BJ (cell line): ENCODE measurements at regions not wholly inside any gene's neighbourhood (a gene's known extent, or its start where the extent isn't known, plus 50 kb on each side); places are given as distances from the start of the nearest gene placed in this dataset.

Experiments used
- CTCF ChIA-PET: fragments of 350-600 bp; formaldehyde crosslinking; extraction: SDS; loops from one replicate; lab custom pipeline; 2021; ENCODE audit warnings: antibody characterized with exemption, inconsistent platforms; lab: Yijun Ruan, JAX
- POLR2A ChIA-PET: fragments of 300-600 bp; sonication (Branson Sonifier 250); formaldehyde crosslinking; extraction: SDS; loops from one replicate; lab custom pipeline; 2021; ENCODE audit warnings: antibody characterized with exemption; lab: Charles Lee
- DNase-seq: peaks from one replicate; pipeline ENCODE4 v3.0.0-alpha.2; 2011; ENCODE audit warnings: low read depth
- H3K27me3 ChIP-seq: 2 replicates; pipeline ENCODE4 v1.6.0; 2011; ENCODE audit warnings: low read length; ENCODE audit not compliant: control insufficient read depth, insufficient read depth
- H3K36me3 ChIP-seq: 2 replicates; pipeline ENCODE4 v1.5.1; 2011; ENCODE audit warnings: low read length; ENCODE audit not compliant: control insufficient read depth, insufficient read depth
- H3K4me3 ChIP-seq: 2 replicates; pipeline ENCODE4 v1.5.1; 2011; ENCODE audit warnings: low read depth, mild to moderate bottlenecking, control low read depth, low read length
- CTCF ChIP-seq: IDR thresholded peaks from 2 replicates; pipeline ENCODE4 v1.5.1; 2011; ENCODE audit warnings: low read depth, mild to moderate bottlenecking, control low read depth, inconsistent platforms, low read length, moderate library complexity; ENCODE audit not compliant: insufficient read depth

GRCh38 chr4:35511851-35512250, 732.5 kb downstream of the ARAP2 start:
- no peak for TF ChIP-seq CTCF
- ChIA-PET POLR2A (no interaction called here), CTCF (no interaction called here)
- DNase-seq, result no peak
- no peak overlapping the region for H3K4me3 ChIP-seq
- H3K36me3 ChIP-seq, result no peaks in the 10 kb centered on the region
- no peaks in the 10 kb centered on the region for H3K27me3 ChIP-seq

DNA sequence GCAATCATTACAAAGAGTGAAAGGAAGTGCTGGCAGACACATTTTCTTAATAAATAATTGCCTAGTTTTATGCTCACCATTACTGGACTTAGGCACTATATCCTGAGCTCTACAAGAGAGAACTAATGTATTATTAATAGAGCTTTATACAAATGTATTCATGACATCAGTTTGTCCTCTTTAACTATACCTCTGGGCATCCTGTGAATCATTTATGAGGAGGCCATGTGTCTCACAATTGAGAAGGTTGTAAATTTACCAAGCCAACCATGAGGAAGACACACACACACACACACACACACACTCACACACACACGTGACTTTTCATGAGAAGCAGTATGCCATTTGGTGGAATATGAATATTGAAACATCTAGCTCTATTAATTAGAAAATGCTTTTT, 728.2 kb downstream of the ARAP2 start:
- ChIA-PET POLR2A (no interaction called here), CTCF (no interaction called here)
- no peak for TF ChIP-seq CTCF
- no peak overlapping the region for H3K4me3 ChIP-seq
- DNase-seq, result no peak
- no peaks in the 10 kb centered on the region for H3K27me3 ChIP-seq
- no peaks in the 10 kb centered on the region for H3K36me3 ChIP-seq

DNA sequence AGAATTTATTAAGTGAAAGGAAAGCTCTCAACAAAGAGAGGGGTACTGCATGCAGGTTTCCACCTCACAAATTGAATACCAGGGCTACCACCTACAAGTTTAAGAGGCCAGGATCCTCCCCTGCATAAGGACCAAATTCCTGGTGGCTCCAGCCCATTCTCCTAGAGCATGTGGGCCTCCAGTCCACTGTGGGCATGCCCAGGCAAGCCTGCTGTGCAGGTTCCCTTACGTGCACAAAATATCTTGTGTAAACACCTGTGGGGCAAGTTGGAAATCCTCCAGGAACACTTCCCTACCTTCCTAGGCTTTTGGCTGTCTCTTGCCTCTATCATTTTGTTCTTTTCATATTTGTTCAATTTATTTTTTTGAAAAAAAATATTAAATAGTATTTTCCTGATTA, 724.3 kb downstream of the ARAP2 start:
- ChIA-PET POLR2A (no interaction called here), CTCF (interaction anchor here (0.6 kb wide), 1 partner anchor 243 kb away, joined by 3 read pairs; no protein-coding TSS in a partner anchor)
- no peak overlapping the region for H3K4me3 ChIP-seq
- DNase-seq, result no peak
- no peaks in the 10 kb centered on the region for H3K36me3 ChIP-seq
- H3K27me3 ChIP-seq, result no peaks in the 10 kb centered on the region
- TF ChIP-seq CTCF, result no peak

DNA sequence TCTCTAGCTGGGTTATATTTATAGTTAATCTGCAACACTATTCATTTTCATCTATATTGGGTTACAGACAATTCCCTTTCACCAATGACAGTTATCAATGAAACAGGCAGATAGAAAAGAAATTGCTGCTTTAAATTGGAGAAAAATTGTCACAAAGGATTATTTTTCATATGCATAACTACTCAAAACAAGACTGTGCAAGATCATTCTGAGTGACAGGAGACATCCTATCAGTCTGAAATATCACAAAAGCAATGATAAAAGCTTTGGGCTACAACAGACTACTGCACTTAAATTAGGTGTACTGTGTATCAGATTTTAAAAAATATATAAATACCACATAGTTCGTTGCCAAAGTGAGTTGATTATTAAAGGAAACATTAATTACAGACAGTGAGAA, 722.6 kb downstream of the ARAP2 start:
- no peak for DNase-seq
- TF ChIP-seq CTCF, result no peak
- POLR2A ChIA-PET, result no interaction called here
- Histone ChIP-seq H3K4me3 (no peak overlapping the region), H3K36me3 (no peaks in the 10 kb centered on the region), H3K27me3 (no peaks in the 10 kb centered on the region)
- CTCF ChIA-PET, result no interaction called here

GRCh38 chr4:35525192-35525978, 718.9 kb downstream of the ARAP2 start:
- no peak for DNase-seq
- no peaks in the 10 kb centered on the region for H3K36me3 ChIP-seq
- TF ChIP-seq CTCF, result no peak
- no peaks in the 10 kb centered on the region for H3K27me3 ChIP-seq
- CTCF ChIA-PET, result no interaction called here
- POLR2A ChIA-PET, result no interaction called here
- no peak overlapping the region for H3K4me3 ChIP-seq
